Ishikawa (cell line): ENCODE measurements at regions not wholly inside any gene's neighbourhood (a gene's known extent, or its start where the extent isn't known, plus 50 kb on each side); places are given as distances from the start of the nearest gene placed in this dataset.

Source experiments
- CEBPB ChIP-seq: IDR thresholded peaks from 2 replicates; pipeline ENCODE4 v1.6.1; 2012
- CREB1 ChIP-seq: IDR thresholded peaks from 2 replicates; pipeline ENCODE4 v1.6.1; 2012; ENCODE audit warnings: low read depth
- EGR1 ChIP-seq: IDR thresholded peaks from 2 replicates; pipeline ENCODE4 v1.6.1; 2012
- EP300 ChIP-seq: IDR thresholded peaks from 2 replicates; pipeline ENCODE4 v1.6.1; 2012; ENCODE audit warnings: borderline replicate concordance
- FOXM1 ChIP-seq: IDR thresholded peaks from 2 replicates; pipeline ENCODE4 v1.6.1; 2012; ENCODE audit warnings: low read depth, borderline replicate concordance
- MAX ChIP-seq: IDR thresholded peaks from 2 replicates; pipeline ENCODE4 v1.6.1; 2012
- NFIC ChIP-seq: IDR thresholded peaks from 2 replicates; pipeline ENCODE4 v1.6.1; 2012
- RAD21 ChIP-seq: IDR thresholded peaks from 2 replicates; pipeline ENCODE4 v1.6.1; 2012; ENCODE audit warnings: low read depth
- REST ChIP-seq: IDR thresholded peaks from 2 replicates; pipeline ENCODE4 v1.6.1; 2012; ENCODE audit warnings: low read depth, mild to moderate bottlenecking
- TAF1 ChIP-seq: IDR thresholded peaks from 2 replicates; pipeline ENCODE4 v1.6.1; 2012; ENCODE audit warnings: low read depth, mild to moderate bottlenecking
- TCF12 ChIP-seq: IDR thresholded peaks from 2 replicates; pipeline ENCODE4 v1.6.1; 2012; ENCODE audit warnings: low read depth
- TEAD4 ChIP-seq: IDR thresholded peaks from 2 replicates; pipeline ENCODE4 v1.6.1; 2012
- USF1 ChIP-seq: IDR thresholded peaks from 2 replicates; pipeline ENCODE4 v1.6.1; 2012
- YY1 ChIP-seq: IDR thresholded peaks from 2 replicates; pipeline ENCODE4 v1.6.1; 2012; ENCODE audit warnings: low read depth
- ZBTB7A ChIP-seq: IDR thresholded peaks from 2 replicates; pipeline ENCODE4 v1.6.1; 2012; ENCODE audit warnings: low read depth

- TF ChIP-seq USF1 (no peak), YY1 (no peak), ZBTB7A (no peak), TEAD4 (no peak), TCF12 (no peak)
Measured at GRCh38 chr12:59839514-59839913, 243.7 kb downstream of the SLC16A7 start.

GRCh38 chr12:59843260-59843843 lies 247.5 kb downstream of the SLC16A7 start:
- no peak for TF ChIP-seq USF1
- no peak for TF ChIP-seq ZBTB7A
- no peak for TF ChIP-seq NFIC
- TF ChIP-seq YY1 = no peak
- no peak for TF ChIP-seq TEAD4
- TF ChIP-seq CREB1 = no peak
- TF ChIP-seq TAF1 = no peak
- no peak for TF ChIP-seq EP300
- TF ChIP-seq EGR1 = no peak
- TF ChIP-seq CEBPB = no peak
- no peak for TF ChIP-seq FOXM1
- no peak for TF ChIP-seq MAX
- no peak for TF ChIP-seq REST
- no peak for TF ChIP-seq TCF12
- TF ChIP-seq RAD21 = no peak

- TF ChIP-seq NFIC (no peak), CREB1 (no peak), EGR1 (no peak), CEBPB (no peak), FOXM1 (no peak), USF1 (no peak), ZBTB7A (no peak), YY1 (no peak), TEAD4 (no peak), EP300 (no peak), RAD21 (no peak), MAX (no peak), TCF12 (no peak), REST (no peak), TAF1 (no peak)
Measured at GRCh38 chr12:59844750-59845149, 248.9 kb downstream of the SLC16A7 start.

GRCh38 chr12:59845293-59845692 lies 249.5 kb downstream of the SLC16A7 start:
- TF ChIP-seq CEBPB (no peak), TCF12 (no peak), RAD21 (no peak), TAF1 (no peak), EP300 (no peak), REST (no peak), FOXM1 (no peak), ZBTB7A (no peak), YY1 (no peak), CREB1 (no peak), USF1 (no peak), NFIC (no peak), MAX (no peak), EGR1 (no peak), TEAD4 (no peak)
